ENCODE measurements at regions not wholly inside any gene's neighbourhood (a gene's known extent, or its start where the extent isn't known, plus 50 kb on each side); places are given as distances from the start of the nearest gene placed in this dataset.

- TF ChIP-seq POLR2A (IDR thresholded peaks at IDR 0.05) (no peak), CTCF (IDR thresholded peaks at IDR 0.05) (no peak)
Observed at GRCh38 chr2:167843217-167843616, 404.2 kb downstream of the STK39 start.
